GM10248 (cell line): ENCODE measurements at regions not wholly inside any gene's neighbourhood (a gene's known extent, or its start where the extent isn't known, plus 50 kb on each side); places are given as distances from the start of the nearest gene placed in this dataset.
"Not testable (repeated sequence)": the region's sequence is repeated elsewhere in the genome, so short reads cannot be mapped to it uniquely, and the experiment has no call there.

Source experiments
- CTCF ChIA-PET: fragments of 300-600 bp; sonication (Branson Sonifier 250); formaldehyde crosslinking; extraction: SDS; loops from one replicate; lab custom pipeline; 2021; ENCODE audit warnings: antibody characterized with exemption; lab: Yijun Ruan, JAX
- POLR2A ChIA-PET: fragments of 350-650 bp; sonication (Branson Sonifier 250); formaldehyde crosslinking; extraction: SDS; loops from one replicate; lab custom pipeline; 2020; ENCODE audit warnings: antibody characterized with exemption; lab: Yijun Ruan, JAX
- DNase-seq: peaks from one replicate; pipeline ENCODE4 v3.0.0; 2012; ENCODE audit errors: extremely low spot score
- TF ChIP-seq, protein P1 (sequence below): IDR thresholded peaks from 2 replicates; pipeline ENCODE4 v1.5.1; 2012; ENCODE audit warnings: mild to moderate bottlenecking, low read depth; ENCODE audit errors: extremely low read depth, missing control alignments, control extremely low read depth

DNA sequence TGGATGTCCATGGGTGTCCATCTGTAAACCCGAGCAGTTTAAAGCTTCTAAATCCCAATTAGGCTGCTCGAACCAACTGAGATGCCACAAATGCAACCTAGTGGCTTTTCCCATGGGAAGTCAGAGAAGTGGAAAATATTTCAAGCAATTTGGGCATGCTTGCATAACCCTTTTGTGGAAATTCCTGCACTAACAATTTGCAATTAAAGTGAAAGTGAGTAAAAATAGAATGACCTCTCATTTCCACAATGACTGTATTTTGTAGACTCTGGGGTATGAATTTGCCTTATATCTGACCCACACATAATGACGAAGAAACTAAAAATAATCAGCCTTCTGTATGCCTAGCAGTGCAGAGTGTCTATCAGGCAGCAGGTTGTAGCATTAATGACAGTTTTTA lies 91.8 kb upstream of the TSC22D1 start:
- CTCF ChIA-PET: interaction anchor here (2.2 kb wide), 1 partner anchor 18 kb away, joined by 5 read pairs; no protein-coding TSS in a partner anchor
- POLR2A ChIA-PET: no interaction called here
- DNase-seq: peak; percentile 44
- TF ChIP-seq, protein P1, sequence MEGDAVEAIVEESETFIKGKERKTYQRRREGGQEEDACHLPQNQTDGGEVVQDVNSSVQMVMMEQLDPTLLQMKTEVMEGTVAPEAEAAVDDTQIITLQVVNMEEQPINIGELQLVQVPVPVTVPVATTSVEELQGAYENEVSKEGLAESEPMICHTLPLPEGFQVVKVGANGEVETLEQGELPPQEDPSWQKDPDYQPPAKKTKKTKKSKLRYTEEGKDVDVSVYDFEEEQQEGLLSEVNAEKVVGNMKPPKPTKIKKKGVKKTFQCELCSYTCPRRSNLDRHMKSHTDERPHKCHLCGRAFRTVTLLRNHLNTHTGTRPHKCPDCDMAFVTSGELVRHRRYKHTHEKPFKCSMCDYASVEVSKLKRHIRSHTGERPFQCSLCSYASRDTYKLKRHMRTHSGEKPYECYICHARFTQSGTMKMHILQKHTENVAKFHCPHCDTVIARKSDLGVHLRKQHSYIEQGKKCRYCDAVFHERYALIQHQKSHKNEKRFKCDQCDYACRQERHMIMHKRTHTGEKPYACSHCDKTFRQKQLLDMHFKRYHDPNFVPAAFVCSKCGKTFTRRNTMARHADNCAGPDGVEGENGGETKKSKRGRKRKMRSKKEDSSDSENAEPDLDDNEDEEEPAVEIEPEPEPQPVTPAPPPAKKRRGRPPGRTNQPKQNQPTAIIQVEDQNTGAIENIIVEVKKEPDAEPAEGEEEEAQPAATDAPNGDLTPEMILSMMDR: no peak

DNA sequence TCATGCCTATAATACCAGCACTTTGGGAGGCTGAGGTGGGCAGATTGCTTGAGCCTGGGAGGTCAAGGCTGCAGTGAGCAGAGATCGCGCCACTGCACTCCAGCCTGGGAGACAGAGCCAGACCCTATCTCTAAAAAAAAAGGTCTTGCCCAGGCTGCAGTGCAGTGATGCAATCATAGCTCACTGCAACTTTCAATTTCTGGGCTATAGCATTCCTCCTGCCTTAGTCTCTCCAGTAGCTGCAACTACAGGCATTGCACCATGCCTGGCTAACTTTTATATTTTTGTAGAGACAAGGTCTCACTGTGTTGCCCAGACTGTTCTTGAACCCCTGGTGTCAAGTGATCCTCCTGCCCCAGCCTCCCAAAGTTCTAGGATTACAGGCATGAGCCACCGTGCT lies 90.4 kb upstream of the TSC22D1 start:
- CTCF ChIA-PET: interaction anchor here (2.2 kb wide), 1 partner anchor 19 kb away, joined by 5 read pairs; no protein-coding TSS in a partner anchor
- DNase-seq, POLR2A ChIA-PET: not testable (repeated sequence)

DNA sequence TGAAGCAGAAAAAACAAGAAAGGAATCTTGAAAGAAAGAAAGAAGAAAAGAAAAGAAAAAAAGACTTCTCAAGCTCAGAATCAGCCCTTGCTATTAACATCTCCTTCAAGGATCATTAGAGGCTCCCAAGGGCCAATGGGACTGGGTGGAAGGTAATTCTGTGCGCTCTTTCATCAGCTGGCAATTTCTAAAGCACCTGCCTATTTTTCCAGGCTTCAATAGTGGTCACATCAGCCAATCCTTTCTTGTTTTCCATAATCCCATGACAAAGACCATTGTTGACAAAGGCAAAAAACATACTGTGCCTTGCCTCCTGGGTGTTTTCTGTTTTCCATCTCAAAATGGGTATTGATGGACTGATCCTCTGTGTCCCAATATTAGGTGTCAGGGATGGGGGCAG lies 88.2 kb upstream of the TSC22D1 start:
- ChIA-PET POLR2A (no interaction called here), CTCF (no interaction called here)
- no peak for DNase-seq
- TF ChIP-seq, protein P1: no peak

DNA sequence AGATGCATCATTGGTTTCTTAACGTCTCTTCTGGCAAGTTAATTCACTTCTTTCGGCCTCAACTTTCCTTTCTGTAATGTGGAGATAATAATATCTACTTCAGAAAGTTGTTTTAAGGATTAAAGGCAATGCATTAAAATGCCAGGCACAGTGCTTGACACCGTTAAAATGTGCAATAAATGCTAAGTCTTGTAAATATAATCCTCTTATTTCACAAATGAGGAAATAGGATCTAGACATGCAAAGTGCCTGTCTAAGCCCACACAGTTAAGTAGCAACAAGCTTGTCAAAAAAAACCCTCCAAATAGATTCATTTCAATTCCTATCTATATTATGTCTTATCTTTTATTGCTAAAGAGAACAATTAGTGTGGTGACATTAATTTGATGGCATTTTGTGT lies 86.4 kb upstream of the TSC22D1 start:
- TF ChIP-seq, protein P1: no peak

DNA sequence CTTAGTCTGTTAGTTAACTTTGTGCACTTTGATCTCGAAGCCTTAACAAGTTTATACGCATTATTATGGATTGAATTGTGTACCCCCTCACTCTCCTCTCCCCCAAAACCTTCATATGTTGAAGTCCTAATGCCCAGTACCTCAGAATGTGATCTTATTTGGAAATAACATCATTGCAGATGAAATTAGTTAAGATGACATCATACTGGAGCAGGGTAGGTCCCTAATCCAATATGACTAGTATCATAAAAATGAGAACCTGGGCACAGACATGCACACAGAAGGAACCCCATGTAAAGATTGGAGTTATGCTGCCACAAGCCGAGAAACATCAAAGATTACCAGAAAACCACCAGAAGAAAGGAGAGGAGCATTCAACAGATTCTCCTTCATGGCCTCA lies 85.8 kb upstream of the TSC22D1 start:
- ChIA-PET POLR2A (no interaction called here), CTCF (no interaction called here)
- no peak for DNase-seq
- TF ChIP-seq, protein P1: no peak

More for the DNA sequence above, 86.4 kb upstream of the TSC22D1 start:
- DNase-seq: no peak
- ChIA-PET POLR2A (no interaction called here), CTCF (no interaction called here)

DNA sequence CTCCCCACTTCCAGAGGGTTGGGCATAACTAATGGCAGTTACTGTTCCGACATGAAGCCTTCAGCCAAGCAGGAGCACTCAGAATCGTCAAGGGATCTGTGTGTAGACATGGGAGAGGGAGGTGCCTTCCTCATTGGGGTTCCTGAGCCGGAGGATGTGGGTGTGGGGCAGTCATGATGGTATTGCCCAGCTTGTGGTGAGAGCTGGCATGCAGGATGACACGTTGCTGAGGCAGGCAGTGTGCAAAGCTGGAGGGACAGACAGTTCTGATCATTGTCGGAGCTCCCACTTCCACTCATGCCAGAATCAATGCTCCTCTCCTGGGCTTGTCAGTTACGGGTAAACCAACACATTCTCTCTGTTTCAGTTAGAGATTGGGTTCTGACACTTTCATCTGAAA lies 83.9 kb upstream of the TSC22D1 start:
- ChIA-PET CTCF (interaction anchor here (3.0 kb wide), 1 partner anchor 10 kb away, joined by 14 read pairs; no protein-coding TSS in a partner anchor), POLR2A (no interaction called here)
- TF ChIP-seq, protein P1: no peak
- no peak for DNase-seq

DNA sequence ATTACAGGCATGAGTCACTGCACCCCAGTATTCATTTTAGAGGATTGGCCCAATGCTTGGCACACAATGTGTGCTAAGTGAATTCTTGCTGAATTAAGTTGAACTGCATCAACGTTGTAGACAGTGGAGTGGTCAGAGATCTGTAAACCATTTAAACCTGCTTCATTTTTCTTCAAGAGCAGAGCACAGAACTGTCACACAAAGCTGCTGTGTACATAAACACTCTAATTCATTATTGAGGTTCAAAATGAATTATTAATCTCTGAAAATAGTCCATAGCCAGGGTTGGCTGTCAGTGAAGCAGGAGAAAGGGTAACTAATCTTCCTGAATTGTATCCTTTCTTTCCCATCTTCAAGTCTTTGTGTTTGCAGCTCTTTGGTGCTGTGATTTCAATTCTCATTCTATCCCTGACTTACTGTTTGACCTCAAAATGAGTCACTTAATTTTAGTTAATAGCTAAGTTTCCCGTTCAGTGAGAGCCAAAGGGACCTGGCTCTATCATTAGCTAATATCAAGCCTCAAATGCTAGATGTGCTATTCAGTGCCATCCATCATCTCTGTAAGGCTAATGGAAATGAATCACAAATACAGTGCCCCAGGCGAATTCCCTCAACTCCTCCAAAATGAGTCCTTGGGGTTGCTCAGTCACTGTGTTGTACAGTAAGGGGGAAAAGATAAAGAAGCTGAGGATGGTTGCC lies 77.0 kb upstream of the TSC22D1 start:
- ChIA-PET POLR2A (interaction anchor here (0.6 kb wide), 1 partner anchor 1519 kb away, joined by 3 read pairs; no protein-coding TSS in a partner anchor), CTCF (no interaction called here)
- TF ChIP-seq, protein P1: no peak
- no peak for DNase-seq
